GM23338 (cell line): ENCODE measurements at regions not wholly inside any gene's neighbourhood (a gene's known extent, or its start where the extent isn't known, plus 50 kb on each side); places are given as distances from the start of the nearest gene placed in this dataset.

ENCODE experiments used
- ATAC-seq: fragments of 200-7000 bp; cut with Tn5 transposase; 3 replicates; pipeline ENCODE4 v1.9.1; 2020
- DNase-seq: peaks from one replicate; pipeline ENCODE4 v3.0.0-alpha.2; 2015; ENCODE audit warnings: low spot score
- H2AFZ ChIP-seq: fragments of 200-600 bp; sonication (generic); 2 replicates; pipeline ENCODE4 v1.8.0; 2016; ENCODE audit warnings: antibody characterized with exemption, mild to moderate bottlenecking, moderate library complexity
- H3F3A ChIP-seq: fragments of 200-600 bp; sonication (generic); replicated peaks from 2 replicates; pipeline ENCODE4 v1.8.0; 2017; ENCODE audit warnings: antibody characterized with exemption, mixed run types, low read depth
- H3K27ac ChIP-seq: fragments of 200-600 bp; sonication (generic); 2 replicates; pipeline ENCODE4 v1.6.1; 2016; ENCODE audit warnings: low read depth
- H3K27me3 ChIP-seq: fragments of 200-600 bp; sonication (generic); 2 replicates; pipeline ENCODE4 v1.8.0; 2016; ENCODE audit warnings: mild to moderate bottlenecking, mixed run types, moderate library complexity; ENCODE audit not compliant: insufficient read depth
- H3K36me3 ChIP-seq: fragments of 200-600 bp; sonication (generic); 2 replicates; pipeline ENCODE4 v1.8.0; 2016; ENCODE audit warnings: mild to moderate bottlenecking; ENCODE audit not compliant: insufficient read depth
- H3K4me1 ChIP-seq: fragments of 200-600 bp; sonication (generic); 2 replicates; pipeline ENCODE4 v1.8.0; 2016; ENCODE audit warnings: mild to moderate bottlenecking, moderate library complexity; ENCODE audit not compliant: insufficient read depth
- H3K4me2 ChIP-seq: fragments of 200-600 bp; sonication (generic); 2 replicates; pipeline ENCODE4 v1.7.1; 2017; ENCODE audit warnings: mixed run types
- H3K4me3 ChIP-seq: fragments of 200-600 bp; sonication (generic); 2 replicates; pipeline ENCODE4 v1.6.1; 2016; ENCODE audit warnings: mixed run types
- H3K79me2 ChIP-seq: fragments of 200-600 bp; sonication (generic); replicated peaks from 2 replicates; pipeline ENCODE4 v1.8.0; 2017; ENCODE audit warnings: mild to moderate bottlenecking; ENCODE audit not compliant: insufficient read depth
- H3K9me2 ChIP-seq: fragments of 200-600 bp; sonication (generic); 2 replicates; pipeline ENCODE4 v1.8.0; 2017; ENCODE audit not compliant: insufficient read depth
- H4K20me1 ChIP-seq: fragments of 200-600 bp; sonication (generic); replicated peaks from 2 replicates; pipeline ENCODE4 v1.8.0; 2017; ENCODE audit warnings: mild to moderate bottlenecking; ENCODE audit not compliant: insufficient read depth
- H3K27ac Mint-ChIP-seq: 2 replicates; pipeline ENCODE4 v1.8.0; 2020; ENCODE audit warnings: inconsistent platforms, mild to moderate bottlenecking, moderate library complexity, mixed read lengths
- H3K27me3 Mint-ChIP-seq: 3 replicates; pipeline ENCODE4 v1.8.0; 2022; ENCODE audit warnings: low read depth, mild to moderate bottlenecking, moderate library complexity, mixed read lengths, inconsistent platforms; ENCODE audit not compliant: insufficient read depth, poor library complexity
- H3K36me3 Mint-ChIP-seq: 3 replicates; pipeline ENCODE4 v1.8.0; 2021; ENCODE audit warnings: low read depth, mild to moderate bottlenecking, inconsistent platforms, moderate library complexity, mixed read lengths
- H3K4me1 Mint-ChIP-seq: 3 replicates; pipeline ENCODE4 v1.8.0; 2020; ENCODE audit warnings: mild to moderate bottlenecking, inconsistent platforms, mixed read lengths
- H3K4me3 Mint-ChIP-seq: 3 replicates; pipeline ENCODE4 v1.8.0; 2021; ENCODE audit warnings: moderate library complexity, mild to moderate bottlenecking, inconsistent platforms, mixed read lengths
- H3K9me3 Mint-ChIP-seq: 3 replicates; pipeline ENCODE4 v1.8.0; 2020; ENCODE audit warnings: moderate library complexity, mild to moderate bottlenecking, inconsistent platforms, mixed read lengths
- CREB1 ChIP-seq: fragments of 250-450 bp; sonication (Bioruptor Pico); IDR thresholded peaks from 2 replicates; pipeline ENCODE4 v1.5.0; 2020; ENCODE audit warnings: low read depth, mild to moderate bottlenecking, moderate library complexity
- CTCF ChIP-seq, 2 experiments: fragments of 200-600 bp in 1 of 2; sonication (generic) in 1 of 2; conservative IDR thresholded peaks; 2 replicates each; pipeline versions ENCODE4 v1.5.1 to v1.6.1; 2016 to 2017; ENCODE audit warnings: antibody characterized with exemption in 2 of 2, low read depth in 2 of 2, mild to moderate bottlenecking in 2 of 2, moderate library complexity in 1 of 2
- EZH2 ChIP-seq: fragments of 200-600 bp; sonication (generic); IDR thresholded peaks from one replicate; pipeline ENCODE4 v1.8.0; 2017; ENCODE audit warnings: antibody characterized with exemption, mild to moderate bottlenecking, low read depth; ENCODE audit not compliant: unreplicated experiment
- POLR2AphosphoS5 ChIP-seq: IDR thresholded peaks from 2 replicates; pipeline ENCODE4 v1.6.1; 2016; ENCODE audit warnings: antibody characterized with exemption, low read depth
- ZNF114 ChIP-seq: fragments of 250-450 bp; sonication (Bioruptor Pico); IDR thresholded peaks from 2 replicates; pipeline ENCODE4 v1.5.0; 2020; ENCODE audit warnings: mild to moderate bottlenecking, moderate library complexity
- TF ChIP-seq, protein P1 (sequence below): fragments of 250-450 bp; sonication (Bioruptor Pico); IDR thresholded peaks from 2 replicates; pipeline ENCODE4 v1.5.0; 2020; ENCODE audit warnings: mild to moderate bottlenecking, moderate library complexity

- TF ChIP-seq CTCF (conservative IDR thresholded peaks at IDR 0.05; ENCODE audit: low read depth in 2 of 2): no peak
These were observed 337.3 kb upstream of the NT5E start (continued) for GRCh38 chr6:85112540-85112939.

GRCh38 chr6:85111481-85112011, 338.3 kb upstream of the NT5E start:
- no peaks in the 10 kb centered on the region for H4K20me1 ChIP-seq
- H3K4me2 ChIP-seq: no peak overlapping the region
- Mint-ChIP-seq H3K27ac (peak overlapping the region; percentile 68), H3K4me3 (no peak overlapping the region), H3K9me3 (no peaks in the 10 kb centered on the region), H3K4me1 (peaks cover 29% of the 10 kb centered on the region), H3K36me3 (no peaks in the 10 kb centered on the region), H3K27me3 (peaks cover 3% of the 10 kb centered on the region)
- H3K36me3 ChIP-seq: no peaks in the 10 kb centered on the region
- H2AFZ ChIP-seq: peak overlapping the region; percentile 88
- TF ChIP-seq ZNF114 (CRISPR knock-in tag): no peak
- no peak for TF ChIP-seq CREB1 (CRISPR knock-in tag)
- TF ChIP-seq, protein P1, sequence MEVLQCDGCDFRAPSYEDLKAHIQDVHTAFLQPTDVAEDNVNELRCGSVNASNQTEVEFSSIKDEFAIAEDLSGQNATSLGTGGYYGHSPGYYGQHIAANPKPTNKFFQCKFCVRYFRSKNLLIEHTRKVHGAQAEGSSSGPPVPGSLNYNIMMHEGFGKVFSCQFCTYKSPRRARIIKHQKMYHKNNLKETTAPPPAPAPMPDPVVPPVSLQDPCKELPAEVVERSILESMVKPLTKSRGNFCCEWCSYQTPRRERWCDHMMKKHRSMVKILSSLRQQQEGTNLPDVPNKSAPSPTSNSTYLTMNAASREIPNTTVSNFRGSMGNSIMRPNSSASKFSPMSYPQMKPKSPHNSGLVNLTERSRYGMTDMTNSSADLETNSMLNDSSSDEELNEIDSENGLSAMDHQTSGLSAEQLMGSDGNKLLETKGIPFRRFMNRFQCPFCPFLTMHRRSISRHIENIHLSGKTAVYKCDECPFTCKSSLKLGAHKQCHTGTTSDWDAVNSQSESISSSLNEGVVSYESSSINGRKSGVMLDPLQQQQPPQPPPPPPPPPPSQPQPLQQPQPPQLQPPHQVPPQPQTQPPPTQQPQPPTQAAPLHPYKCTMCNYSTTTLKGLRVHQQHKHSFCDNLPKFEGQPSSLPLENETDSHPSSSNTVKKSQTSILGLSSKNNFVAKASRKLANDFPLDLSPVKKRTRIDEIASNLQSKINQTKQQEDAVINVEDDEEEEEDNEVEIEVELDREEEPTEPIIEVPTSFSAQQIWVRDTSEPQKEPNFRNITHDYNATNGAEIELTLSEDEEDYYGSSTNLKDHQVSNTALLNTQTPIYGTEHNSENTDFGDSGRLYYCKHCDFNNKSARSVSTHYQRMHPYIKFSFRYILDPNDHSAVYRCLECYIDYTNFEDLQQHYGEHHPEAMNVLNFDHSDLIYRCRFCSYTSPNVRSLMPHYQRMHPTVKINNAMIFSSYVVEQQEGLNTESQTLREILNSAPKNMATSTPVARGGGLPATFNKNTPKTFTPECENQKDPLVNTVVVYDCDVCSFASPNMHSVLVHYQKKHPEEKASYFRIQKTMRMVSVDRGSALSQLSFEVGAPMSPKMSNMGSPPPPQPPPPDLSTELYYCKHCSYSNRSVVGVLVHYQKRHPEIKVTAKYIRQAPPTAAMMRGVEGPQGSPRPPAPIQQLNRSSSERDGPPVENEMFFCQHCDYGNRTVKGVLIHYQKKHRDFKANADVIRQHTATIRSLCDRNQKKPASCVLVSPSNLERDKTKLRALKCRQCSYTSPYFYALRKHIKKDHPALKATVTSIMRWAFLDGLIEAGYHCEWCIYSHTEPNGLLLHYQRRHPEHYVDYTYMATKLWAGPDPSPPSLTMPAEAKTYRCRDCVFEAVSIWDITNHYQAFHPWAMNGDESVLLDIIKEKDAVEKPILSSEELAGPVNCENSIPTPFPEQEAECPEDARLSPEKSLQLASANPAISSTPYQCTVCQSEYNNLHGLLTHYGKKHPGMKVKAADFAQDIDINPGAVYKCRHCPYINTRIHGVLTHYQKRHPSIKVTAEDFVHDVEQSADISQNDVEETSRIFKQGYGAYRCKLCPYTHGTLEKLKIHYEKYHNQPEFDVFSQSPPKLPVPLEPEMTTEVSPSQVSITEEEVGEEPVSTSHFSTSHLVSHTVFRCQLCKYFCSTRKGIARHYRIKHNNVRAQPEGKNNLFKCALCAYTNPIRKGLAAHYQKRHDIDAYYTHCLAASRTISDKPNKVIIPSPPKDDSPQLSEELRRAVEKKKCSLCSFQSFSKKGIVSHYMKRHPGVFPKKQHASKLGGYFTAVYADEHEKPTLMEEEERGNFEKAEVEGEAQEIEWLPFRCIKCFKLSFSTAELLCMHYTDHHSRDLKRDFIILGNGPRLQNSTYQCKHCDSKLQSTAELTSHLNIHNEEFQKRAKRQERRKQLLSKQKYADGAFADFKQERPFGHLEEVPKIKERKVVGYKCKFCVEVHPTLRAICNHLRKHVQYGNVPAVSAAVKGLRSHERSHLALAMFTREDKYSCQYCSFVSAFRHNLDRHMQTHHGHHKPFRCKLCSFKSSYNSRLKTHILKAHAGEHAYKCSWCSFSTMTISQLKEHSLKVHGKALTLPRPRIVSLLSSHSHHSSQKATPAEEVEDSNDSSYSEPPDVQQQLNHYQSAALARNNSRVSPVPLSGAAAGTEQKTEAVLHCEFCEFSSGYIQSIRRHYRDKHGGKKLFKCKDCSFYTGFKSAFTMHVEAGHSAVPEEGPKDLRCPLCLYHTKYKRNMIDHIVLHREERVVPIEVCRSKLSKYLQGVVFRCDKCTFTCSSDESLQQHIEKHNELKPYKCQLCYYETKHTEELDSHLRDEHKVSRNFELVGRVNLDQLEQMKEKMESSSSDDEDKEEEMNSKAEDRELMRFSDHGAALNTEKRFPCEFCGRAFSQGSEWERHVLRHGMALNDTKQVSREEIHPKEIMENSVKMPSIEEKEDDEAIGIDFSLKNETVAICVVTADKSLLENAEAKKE: no peak
- TF ChIP-seq EZH2: no peak
- no peak for TF ChIP-seq POLR2AphosphoS5
- no peak overlapping the region for H3K4me3 ChIP-seq
- no peaks in the 10 kb centered on the region for H3K27me3 ChIP-seq
- peaks cover 28% of the 10 kb centered on the region for H3K4me1 ChIP-seq
- H3K27ac ChIP-seq: no peak overlapping the region
- ATAC-seq: peak; percentile 26; the same call in 1 of the 3 replicates
- no peak for DNase-seq
- no peaks in the 10 kb centered on the region for H3F3A ChIP-seq
- H3K79me2 ChIP-seq: no peaks in the 10 kb centered on the region
- no peaks in the 10 kb centered on the region for H3K9me2 ChIP-seq
